Right kidney (tissue), 1 donor: ENCODE measurements at regions not wholly inside any gene's neighbourhood (a gene's known extent, or its start where the extent isn't known, plus 50 kb on each side); places are given as distances from the start of the nearest gene placed in this dataset.
"Not testable (repeated sequence)": the region's sequence is repeated elsewhere in the genome, so short reads cannot be mapped to it uniquely, and the experiment has no call there.

Source experiments
- DNase-seq: peaks from one replicate; pipeline ENCODE4 v3.0.0-alpha.2; 2016

DNA sequence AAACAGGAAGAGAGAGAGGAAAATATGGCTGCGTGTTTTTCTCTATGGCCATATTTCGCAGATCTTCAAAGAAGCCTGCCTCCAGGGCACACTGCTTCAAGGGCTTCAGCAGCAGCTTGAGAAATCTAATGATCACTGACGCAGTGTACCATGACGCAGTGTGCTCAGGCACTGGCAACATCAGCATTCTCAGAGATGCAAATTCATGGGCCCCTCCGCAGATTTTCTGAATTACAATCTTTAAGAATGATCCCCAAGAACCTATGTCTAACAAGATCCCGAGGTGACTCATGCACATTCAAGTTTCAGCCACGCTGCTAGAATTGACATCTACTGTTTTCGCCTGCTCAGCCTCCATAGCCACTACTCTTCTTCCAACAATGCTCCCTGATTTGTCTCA lies 143.9 kb upstream of the ZNF366 start:
- DNase-seq, result no peak

DNA sequence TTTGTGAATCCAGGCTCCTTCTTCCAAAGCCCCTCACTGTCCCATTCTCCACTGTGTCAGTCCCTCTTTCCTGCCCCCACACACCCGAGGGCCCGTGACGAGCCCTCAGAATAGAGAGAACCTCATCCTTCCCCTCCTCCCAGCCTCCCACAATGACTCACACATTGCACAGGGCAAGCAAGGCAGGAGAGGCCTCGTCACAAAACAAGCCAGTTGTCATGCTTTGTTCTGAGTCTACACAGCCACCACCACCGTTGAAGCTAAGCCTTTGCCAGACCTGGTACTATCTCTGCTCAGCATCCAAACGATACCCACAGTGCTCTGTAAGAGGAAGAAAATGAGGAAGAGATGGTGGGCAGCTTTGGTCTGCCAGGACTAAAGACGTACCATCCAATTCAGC lies 142.2 kb upstream of the ZNF366 start:
- no peak for DNase-seq

GRCh38 chr5:72648480-72648879 lies 141.3 kb upstream of the ZNF366 start:
- DNase-seq, result no peak

DNA sequence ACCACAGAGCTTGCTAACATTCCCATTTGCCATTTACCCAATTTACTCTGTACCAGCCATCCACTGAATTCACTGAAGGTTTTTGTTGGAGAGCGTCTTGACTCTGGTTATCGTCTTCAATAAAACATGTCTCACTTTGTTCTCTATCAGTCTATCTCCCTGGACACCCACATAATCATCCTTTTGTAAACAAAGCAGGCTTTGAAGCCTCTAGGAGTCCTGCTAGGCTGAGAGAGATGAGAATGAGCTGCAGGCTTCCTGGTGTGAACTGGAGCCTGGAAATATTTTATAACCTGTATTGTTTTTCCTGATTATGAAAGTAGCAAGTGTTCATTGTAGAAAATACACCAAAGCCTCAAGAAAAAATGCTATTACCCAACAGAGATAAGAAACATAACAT lies 140.6 kb upstream of the ZNF366 start:
- DNase-seq, result no peak

GRCh38 chr5:72646246-72646866 lies 139.1 kb upstream of the ZNF366 start:
- no peak for DNase-seq

DNA sequence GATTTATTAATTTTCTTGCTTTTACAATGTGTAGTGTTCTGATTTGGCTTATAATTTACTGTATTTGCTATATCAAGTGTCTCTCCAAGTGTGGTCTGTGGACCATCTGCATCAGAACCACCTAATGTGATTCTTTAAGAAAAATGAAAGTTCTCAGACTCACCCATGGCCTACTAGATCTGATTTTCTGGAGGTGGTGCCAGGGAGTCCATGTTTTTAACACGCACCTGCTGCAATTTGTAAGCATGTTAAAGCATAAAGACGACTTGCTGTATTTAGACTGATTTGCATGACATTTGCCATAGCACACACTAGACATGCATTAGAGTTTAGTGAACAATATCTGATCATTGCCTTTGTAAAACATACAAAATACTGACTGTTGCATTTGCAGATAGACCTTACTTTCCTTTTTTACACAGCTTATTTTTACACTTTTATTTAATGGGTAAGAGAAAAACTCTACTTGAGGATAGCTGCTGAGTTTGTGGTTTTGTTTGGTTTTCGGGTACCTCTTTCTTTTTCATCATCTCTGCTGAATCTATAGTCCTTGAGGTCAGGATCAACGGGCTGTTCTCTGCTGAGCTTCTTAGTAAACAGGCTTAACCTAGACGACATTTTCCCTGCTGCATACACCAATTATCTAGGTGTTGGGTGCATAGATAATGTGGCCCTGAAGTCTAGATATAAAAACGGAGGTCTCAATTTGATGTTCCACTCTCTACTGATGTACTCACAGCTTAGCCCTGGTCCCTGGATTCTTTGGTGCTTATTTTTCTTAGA lies 138.0 kb upstream of the ZNF366 start:
- no peak for DNase-seq

GRCh38 chr5:72644296-72644695 lies 137.1 kb upstream of the ZNF366 start:
- no peak for DNase-seq

- DNase-seq, result no peak
These were observed 134.0 kb upstream of the ZNF366 start for GRCh38 chr5:72641164-72641563.

GRCh38 chr5:72637058-72637457 lies 129.8 kb upstream of the ZNF366 start:
- no peak for DNase-seq

- DNase-seq, result not testable (repeated sequence)
These were observed 129.4 kb upstream of the ZNF366 start for GRCh38 chr5:72636565-72636964.

- no peak for DNase-seq
These were observed 127.2 kb upstream of the ZNF366 start for GRCh38 chr5:72634444-72634843.

GRCh38 chr5:72633649-72634048 lies 126.4 kb upstream of the ZNF366 start:
- no peak for DNase-seq

DNA sequence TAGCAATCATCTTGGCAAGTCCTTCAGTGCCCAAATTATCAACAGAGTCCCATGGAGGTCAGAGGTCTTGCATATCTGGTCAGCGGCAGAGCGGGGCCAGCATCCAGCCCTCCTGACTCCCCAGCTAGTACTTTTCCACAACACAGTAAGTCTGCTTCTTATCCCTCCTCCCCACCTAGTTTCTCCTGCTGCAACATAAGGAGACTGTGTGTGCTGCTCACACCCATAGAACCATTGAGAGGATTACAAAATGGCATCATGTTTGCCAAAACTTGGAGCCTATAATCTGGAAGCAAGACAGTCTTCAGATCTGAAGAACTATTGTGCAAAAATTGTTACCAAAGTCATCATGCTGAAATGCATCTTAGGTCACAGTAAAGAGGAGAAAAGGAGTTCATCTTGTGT lies 125.8 kb upstream of the ZNF366 start:
- DNase-seq, result no peak

GRCh38 chr5:72630721-72631120 lies 123.5 kb upstream of the ZNF366 start:
- DNase-seq, result no peak

- no peak for DNase-seq
These were observed 122.9 kb upstream of the ZNF366 start for GRCh38 chr5:72630081-72630480.

GRCh38 chr5:72628771-72629371 lies 121.7 kb upstream of the ZNF366 start:
- no peak for DNase-seq

DNA sequence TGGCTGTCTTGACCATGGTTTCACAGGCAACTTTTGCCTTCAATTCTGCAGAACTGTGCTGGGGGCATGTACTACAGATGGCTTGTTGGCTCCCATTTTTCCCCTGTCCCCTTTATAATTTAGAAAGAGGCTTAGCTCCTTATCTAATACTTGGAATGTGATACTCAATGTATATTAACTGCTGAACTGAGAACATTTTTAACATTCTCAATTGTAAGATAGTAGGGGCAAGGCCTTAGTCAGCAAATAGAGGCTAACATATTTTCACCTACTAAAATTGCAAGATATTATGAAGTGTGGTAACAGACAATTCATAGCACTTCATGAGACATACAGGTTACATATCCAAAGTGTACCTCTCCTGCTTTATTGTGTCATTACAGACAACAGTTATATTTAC lies 118.1 kb upstream of the ZNF366 start:
- DNase-seq, result no peak

DNA sequence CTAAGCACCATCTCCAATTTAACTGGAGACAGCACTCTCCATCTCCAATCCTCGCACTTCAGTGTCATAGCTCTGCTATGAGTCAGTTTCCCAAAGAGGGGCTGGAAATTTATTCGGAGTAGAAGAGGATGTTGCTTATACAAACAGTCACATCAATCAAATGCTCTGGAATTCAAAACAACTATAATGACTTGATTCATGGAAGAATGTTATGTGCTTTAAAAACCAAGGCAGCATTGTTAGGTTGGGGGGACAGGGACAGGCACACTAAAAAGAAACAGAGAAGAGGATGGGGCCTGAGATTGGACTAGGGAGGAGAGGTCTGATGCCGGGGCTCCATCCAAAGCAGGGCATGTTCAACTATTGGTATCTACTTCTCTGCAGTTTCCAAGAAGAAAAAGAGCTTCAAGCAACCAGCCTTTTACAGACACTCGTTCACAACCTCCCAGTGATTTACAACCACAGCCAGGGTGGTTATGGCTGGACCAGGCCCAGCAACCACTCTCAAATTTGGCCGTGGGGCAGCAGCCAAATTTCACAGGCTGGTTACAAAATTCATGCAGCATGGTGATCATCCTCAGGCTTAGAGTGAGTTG lies 117.5 kb upstream of the ZNF366 start:
- no peak for DNase-seq

DNA sequence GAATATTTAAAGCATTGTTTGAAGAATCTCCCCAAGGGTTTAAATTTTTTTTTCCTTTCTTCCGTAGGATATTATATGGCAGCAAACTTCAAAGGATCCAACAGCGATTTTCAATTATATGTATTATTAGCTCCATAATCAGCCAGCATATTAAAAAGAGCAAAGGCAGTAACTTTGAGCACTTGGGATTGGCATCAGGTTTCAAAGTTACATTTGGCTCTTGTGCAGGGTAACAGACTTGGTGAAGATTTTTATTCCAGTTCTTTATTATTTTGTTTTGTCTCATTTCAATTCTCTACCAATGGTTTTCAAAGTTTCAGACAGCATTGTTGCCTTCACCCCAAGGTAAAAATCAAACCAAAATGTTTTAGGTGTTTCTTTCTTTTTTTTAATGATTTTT lies 116.7 kb upstream of the ZNF366 start:
- no peak for DNase-seq

DNA sequence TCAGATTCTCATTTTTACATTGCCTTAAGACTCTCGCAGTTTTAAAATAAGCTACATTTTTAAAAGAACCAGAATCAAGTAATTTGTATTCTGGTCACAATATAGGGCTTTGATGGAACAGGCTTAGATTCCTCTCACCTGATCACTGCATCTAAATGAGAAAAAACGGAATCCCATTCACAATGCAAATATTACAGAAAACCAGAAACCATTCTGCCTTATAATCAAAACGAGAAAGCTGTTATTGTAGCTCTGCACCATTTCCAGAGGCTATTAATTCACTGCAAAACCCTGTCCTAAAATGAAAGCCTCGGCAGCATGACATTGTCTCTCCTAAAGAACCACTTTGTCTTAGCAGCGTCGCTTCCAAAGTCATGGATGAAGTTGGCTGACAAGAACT lies 116.1 kb upstream of the ZNF366 start:
- no peak for DNase-seq

DNA sequence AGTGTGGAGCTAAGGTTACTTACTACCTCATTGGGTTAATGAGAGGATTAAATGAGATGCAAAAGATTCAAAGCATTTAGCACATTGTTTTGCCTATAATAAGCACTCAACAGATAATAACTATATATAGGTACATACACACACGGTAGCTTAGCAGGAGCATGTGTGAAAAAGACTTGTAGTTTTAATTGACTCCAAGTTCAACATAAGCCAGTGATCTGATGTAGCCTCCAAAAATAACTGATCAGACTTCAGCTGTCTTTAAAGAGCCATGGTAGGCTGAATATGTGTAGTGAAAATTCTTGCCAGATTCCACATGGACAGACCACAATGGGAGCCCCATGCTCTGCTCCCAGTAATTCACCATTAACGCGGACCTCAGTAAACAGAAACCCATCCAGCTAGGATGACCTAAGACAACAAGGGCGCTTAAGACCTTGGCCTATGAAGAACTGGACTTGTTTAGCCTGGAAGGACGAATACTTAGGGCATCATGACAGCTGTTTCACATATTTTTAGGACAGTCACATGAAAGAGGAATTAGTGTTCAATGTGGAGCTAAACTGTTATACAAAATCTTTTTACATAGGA lies 115.1 kb upstream of the ZNF366 start:
- no peak for DNase-seq

DNA sequence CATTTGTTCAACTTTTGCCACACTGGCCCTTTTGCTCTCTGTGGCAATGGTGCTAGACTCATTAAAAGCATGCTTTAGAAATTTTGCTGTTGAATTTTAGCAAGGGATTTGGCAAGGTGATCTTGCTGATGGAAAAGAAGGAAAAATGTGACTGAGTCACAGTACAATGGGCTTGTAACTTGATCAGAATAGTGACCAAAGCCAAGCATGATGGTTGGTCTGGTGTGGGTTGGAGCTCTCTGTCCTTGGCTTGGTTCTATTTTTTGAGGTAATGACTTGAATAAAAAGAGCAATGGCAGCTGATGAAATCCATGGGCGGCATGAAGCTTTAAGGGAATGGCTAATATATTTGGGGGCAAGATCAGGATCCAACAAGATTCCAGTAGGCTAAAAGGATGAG lies 114.4 kb upstream of the ZNF366 start:
- no peak for DNase-seq

- no peak for DNase-seq
These were observed 112.5 kb upstream of the ZNF366 start for GRCh38 chr5:72619677-72620076.
